KOPT-K1 (cell line): ENCODE measurements at regions not wholly inside any gene's neighbourhood (a gene's known extent, or its start where the extent isn't known, plus 50 kb on each side); places are given as distances from the start of the nearest gene placed in this dataset.
"Not testable (repeated sequence)": the region's sequence is repeated elsewhere in the genome, so short reads cannot be mapped to it uniquely, and the experiment has no call there.

Source experiments
- H3K27ac ChIP-seq: fragments of 200-600 bp; sonication (generic); 2 replicates; pipeline ENCODE4 v1.5.1; 2016; ENCODE audit warnings: antibody characterized with exemption, mild to moderate bottlenecking, low read depth, low read length; ENCODE audit not compliant: poor library complexity, severe bottlenecking
- H3K36me3 ChIP-seq: fragments of 200-600 bp; sonication (generic); 2 replicates; pipeline ENCODE4 v1.5.1; 2017; ENCODE audit warnings: antibody characterized with exemption, mild to moderate bottlenecking, low read length, moderate library complexity; ENCODE audit not compliant: insufficient read depth
- H3K9me3 ChIP-seq: fragments of 200-600 bp; sonication (generic); 2 replicates; pipeline ENCODE4 v1.5.1; 2017; ENCODE audit warnings: antibody characterized with exemption, low read length, mild to moderate bottlenecking; ENCODE audit not compliant: insufficient read depth, poor library complexity, severe bottlenecking

DNA sequence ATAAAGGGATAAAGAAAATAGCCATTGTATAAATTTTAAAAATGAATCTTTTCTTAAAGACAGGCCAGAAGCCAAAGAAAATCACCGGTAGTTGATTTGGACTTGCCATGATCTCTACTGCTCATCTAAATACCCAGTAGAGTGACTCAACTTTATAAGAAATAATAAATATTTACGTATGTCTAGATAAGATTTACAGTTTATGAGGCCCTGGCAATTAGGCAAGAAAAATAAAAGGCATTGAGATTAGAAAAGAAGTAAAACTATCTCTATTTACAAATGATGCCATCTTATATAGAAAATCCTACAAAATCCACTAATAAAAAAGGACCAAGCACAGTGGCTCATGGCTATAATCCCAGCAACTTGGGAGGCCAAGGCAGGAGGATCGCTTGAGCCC is 765.5 kb upstream of the HTR2C start:
- no peak overlapping the region for H3K27ac ChIP-seq
- no peaks in the 10 kb centered on the region for H3K9me3 ChIP-seq
- H3K36me3 ChIP-seq, result no peaks in the 10 kb centered on the region

DNA sequence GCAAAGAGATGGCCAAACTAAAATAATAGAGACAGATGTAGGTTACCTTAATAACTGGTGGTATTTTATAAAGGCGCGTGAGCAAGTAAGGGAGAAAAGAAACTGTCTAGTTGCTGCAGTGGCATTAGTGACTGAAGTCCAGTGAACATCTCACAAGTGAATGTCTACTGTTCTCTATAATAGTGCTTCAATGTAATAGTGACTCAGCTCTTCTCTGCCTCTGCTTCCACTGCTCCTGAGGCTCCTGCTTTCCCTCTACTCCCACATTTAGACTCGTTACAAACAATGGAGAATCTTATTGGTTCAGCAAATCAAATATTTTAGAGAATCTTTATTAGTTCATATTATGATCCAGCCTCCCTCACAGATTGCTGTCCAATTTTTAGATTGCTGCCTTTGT is 779.1 kb upstream of the HTR2C start:
- Histone ChIP-seq H3K27ac (no peak overlapping the region), H3K36me3 (no peaks in the 10 kb centered on the region)

GRCh38 chrX:113804291-113804690 is 779.6 kb upstream of the HTR2C start:
- no peak overlapping the region for H3K27ac ChIP-seq
- H3K36me3 ChIP-seq, result no peaks in the 10 kb centered on the region
- H3K9me3 ChIP-seq, result no peaks in the 10 kb centered on the region

More for the DNA sequence above, 779.1 kb upstream of the HTR2C start:
- H3K9me3 ChIP-seq, result no peaks in the 10 kb centered on the region

- H3K27ac ChIP-seq, result no peak overlapping the region
- no peaks in the 10 kb centered on the region for H3K36me3 ChIP-seq
- H3K9me3 ChIP-seq, result no peaks in the 10 kb centered on the region
Observed at GRCh38 chrX:113802837-113803236, 781.0 kb upstream of the HTR2C start.

DNA sequence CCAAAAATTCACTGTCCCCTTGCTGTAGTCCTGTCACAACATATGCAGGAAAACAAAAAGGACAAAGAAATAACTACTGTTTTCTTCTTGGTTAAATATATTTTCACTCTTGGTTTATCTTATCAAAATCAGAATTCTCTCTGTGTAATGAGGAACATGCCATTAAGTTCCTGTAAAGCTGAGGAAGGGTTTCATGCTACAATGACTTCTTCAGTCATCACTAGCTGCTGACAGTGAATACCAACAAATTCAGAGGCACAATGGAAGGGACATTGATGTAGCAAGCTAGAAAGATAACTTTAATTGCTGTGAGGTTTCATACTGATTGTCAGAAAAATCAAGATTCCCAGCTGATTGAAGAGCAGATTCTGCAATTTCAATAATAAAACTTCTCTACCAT is 782.9 kb upstream of the HTR2C start:
- H3K27ac ChIP-seq, result no peak overlapping the region
- H3K36me3 ChIP-seq, result no peaks in the 10 kb centered on the region
- H3K9me3 ChIP-seq, result no peaks in the 10 kb centered on the region

- H3K36me3 ChIP-seq, result no peaks in the 10 kb centered on the region
- no peaks in the 10 kb centered on the region for H3K9me3 ChIP-seq
- H3K27ac ChIP-seq, result no peak overlapping the region
Observed at GRCh38 chrX:113793563-113793962, 790.3 kb upstream of the HTR2C start.

- Histone ChIP-seq H3K9me3 (no peaks in the 10 kb centered on the region), H3K27ac (no peak overlapping the region), H3K36me3 (no peaks in the 10 kb centered on the region)
Observed at GRCh38 chrX:113790987-113791386, 792.9 kb upstream of the HTR2C start.

- H3K9me3 ChIP-seq, H3K36me3 ChIP-seq, H3K27ac ChIP-seq: not testable (repeated sequence)
Observed at GRCh38 chrX:113784754-113785153, 799.1 kb upstream of the HTR2C start.

DNA sequence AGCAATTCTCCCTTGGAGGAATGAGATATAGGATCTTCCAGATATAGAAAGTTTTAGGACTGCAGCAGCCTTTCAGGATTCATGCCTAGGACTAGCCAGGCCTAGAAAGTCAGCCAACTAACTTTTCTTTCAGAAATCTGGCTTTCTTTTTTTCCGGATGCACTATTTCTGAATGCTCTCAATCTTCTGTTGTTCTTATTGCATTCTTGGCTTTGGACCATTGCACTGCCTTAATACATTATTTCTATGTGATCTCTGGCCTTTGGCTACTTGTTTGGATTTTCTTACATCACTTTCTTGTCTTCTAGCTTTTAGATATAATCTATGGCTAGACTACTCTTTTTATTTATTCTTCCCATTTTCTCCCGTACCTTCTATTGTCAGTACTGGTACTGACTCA is 813.1 kb upstream of the HTR2C start:
- H3K36me3 ChIP-seq, result no peaks in the 10 kb centered on the region
- H3K9me3 ChIP-seq, result no peaks in the 10 kb centered on the region
- no peak overlapping the region for H3K27ac ChIP-seq

DNA sequence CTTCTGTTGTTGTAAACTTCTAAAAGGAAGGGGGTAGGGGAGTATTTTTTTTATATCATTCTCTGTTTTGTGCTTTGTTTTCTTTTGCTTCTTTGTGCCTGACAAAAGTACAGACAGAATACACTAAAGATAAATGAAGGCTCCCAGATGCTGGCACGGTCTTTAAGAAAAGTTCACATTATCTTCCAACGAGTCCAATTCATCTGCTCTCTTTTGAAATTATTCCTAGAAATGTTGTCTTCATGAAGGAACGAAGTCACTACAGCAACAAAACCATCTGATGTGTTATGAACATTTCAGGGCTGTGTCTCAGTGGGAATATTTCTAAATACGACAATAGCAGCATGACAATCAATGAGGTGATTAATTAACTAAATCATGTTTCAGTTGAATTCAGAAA is 813.8 kb upstream of the HTR2C start:
- H3K9me3 ChIP-seq, result no peaks in the 10 kb centered on the region
- H3K27ac ChIP-seq, result no peak overlapping the region
- H3K36me3 ChIP-seq, result no peaks in the 10 kb centered on the region

DNA sequence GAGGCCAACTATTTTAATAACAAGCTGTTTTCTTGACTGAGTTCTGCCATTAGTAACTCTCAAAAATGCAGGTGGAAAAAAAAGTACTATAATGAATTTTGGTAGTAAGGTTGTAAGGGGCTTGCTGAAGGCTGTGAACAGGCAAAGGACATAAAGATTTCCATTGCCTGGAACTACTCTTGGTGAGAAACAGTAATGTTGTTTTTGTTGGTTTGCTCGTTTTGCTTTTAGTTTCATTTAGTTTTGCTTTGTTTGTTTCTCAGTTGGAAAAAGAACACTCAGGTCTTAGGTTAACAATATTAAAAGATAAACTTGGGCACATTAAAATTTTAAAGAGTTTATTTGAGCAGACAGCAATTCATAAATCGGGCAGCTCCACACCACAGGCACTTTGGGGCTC is 824.5 kb upstream of the HTR2C start:
- Histone ChIP-seq H3K27ac (peak overlapping the region; percentile 14), H3K36me3 (no peaks in the 10 kb centered on the region), H3K9me3 (no peaks in the 10 kb centered on the region)

GRCh38 chrX:113747274-113747973 is 836.5 kb upstream of the HTR2C start:
- no peaks in the 10 kb centered on the region for H3K9me3 ChIP-seq
- H3K27ac ChIP-seq, result no peak overlapping the region
- H3K36me3 ChIP-seq, result no peaks in the 10 kb centered on the region

DNA sequence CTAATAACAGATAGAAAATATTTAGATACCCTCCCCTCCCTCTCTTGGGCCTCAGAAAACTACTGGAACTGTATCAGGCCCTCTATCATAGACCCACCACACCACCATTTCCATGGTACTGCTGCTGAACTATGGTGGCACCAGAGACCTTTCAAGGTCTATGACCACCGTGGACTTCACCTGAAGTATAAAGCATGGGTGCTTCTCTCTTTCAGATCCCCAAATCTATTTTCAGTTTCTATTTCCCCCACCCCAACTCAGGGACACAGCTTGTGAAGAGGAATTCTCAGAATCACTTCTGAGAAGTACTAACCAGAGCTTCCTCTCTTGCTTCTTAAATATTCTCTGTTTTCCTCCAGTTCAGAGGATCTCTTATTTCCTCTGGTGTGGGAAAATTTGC is 840.8 kb upstream of the HTR2C start:
- Histone ChIP-seq H3K27ac (peak overlapping the region; percentile 54), H3K9me3 (no peaks in the 10 kb centered on the region), H3K36me3 (no peaks in the 10 kb centered on the region)

- H3K27ac ChIP-seq, result peak overlapping the region; percentile 18
- H3K9me3 ChIP-seq, result no peaks in the 10 kb centered on the region
- no peaks in the 10 kb centered on the region for H3K36me3 ChIP-seq
Observed at GRCh38 chrX:113741744-113742143, 842.1 kb upstream of the HTR2C start.

DNA sequence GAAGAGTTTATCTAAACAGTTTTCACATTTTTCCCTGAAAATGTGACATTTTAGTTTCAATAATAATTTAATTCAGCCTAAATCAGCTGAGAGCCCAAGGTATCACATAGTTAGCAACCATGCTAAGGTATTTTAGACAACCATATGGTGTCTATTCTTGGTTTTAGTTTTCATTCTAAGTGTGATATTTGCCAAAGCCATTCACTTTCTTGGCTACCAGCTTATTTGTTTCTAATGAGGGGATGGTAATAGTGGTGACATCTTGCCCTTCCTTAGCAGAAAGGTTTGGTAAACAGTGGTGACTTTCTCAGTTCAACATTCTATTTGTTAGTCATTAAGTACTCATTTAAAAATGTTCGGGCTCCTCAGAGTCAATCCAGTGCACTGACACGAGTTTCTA is 854.9 kb upstream of the HTR2C start:
- peak overlapping the region; percentile 9 for H3K27ac ChIP-seq
- H3K9me3 ChIP-seq, result peaks cover 16% of the 10 kb centered on the region
- no peaks in the 10 kb centered on the region for H3K36me3 ChIP-seq

GRCh38 chrX:113726898-113727297 is 857.0 kb upstream of the HTR2C start:
- Histone ChIP-seq H3K9me3 (peaks cover 16% of the 10 kb centered on the region), H3K27ac (peak overlapping the region; percentile 100)

More at GRCh38 chrX:113726898-113727297, 857.0 kb upstream of the HTR2C start:
- no peaks in the 10 kb centered on the region for H3K36me3 ChIP-seq
